Central memory CD8-positive, alpha-beta T cell (primary cell): ENCODE measurements at regions not wholly inside any gene's neighbourhood (a gene's known extent, or its start where the extent isn't known, plus 50 kb on each side); places are given as distances from the start of the nearest gene placed in this dataset.

Experiments
- ATAC-seq: fragments of 150-1000 bp; cut with Tn5 transposase; replicated peaks from 2 replicates; pipeline ENCODE4 v1.10.0; 2022; ENCODE audit warnings: mild to moderate bottlenecking, moderate FRiP score, moderate number of reproducible peaks; ENCODE audit not compliant: poor library complexity, severe bottlenecking; ENCODE audit errors: extremely low read depth
- DNase-seq, 2 donors: peaks; one replicate each; pipeline ENCODE4 v3.0.0; 2021; ENCODE audit warnings: low spot score in 2 of 2
- H3K27ac Mint-ChIP-seq: one replicate; pipeline ENCODE4 v1.8.0; 2022; ENCODE audit warnings: low read depth, mild to moderate bottlenecking, moderate library complexity, mixed read lengths
- H3K27me3 Mint-ChIP-seq: one replicate; pipeline ENCODE4 v1.8.0; 2022; ENCODE audit warnings: mixed read lengths
- H3K36me3 Mint-ChIP-seq: one replicate; pipeline ENCODE4 v1.8.0; 2022; ENCODE audit warnings: mild to moderate bottlenecking, moderate library complexity, mixed read lengths; ENCODE audit not compliant: insufficient read depth
- H3K4me1 Mint-ChIP-seq: one replicate; pipeline ENCODE4 v1.8.0; 2022; ENCODE audit warnings: mixed read lengths
- H3K4me3 Mint-ChIP-seq: one replicate; pipeline ENCODE4 v1.8.0; 2022; ENCODE audit warnings: mild to moderate bottlenecking, moderate library complexity, mixed read lengths
- H3K9me3 Mint-ChIP-seq: one replicate; pipeline ENCODE4 v1.8.0; 2022; ENCODE audit warnings: mixed read lengths

- DNase-seq, result no peak
- no peak for ATAC-seq
- peaks cover 20% of the 10 kb centered on the region for H3K27me3 Mint-ChIP-seq
- peaks cover 17% of the 10 kb centered on the region for H3K9me3 Mint-ChIP-seq
- no peak overlapping the region for H3K4me3 Mint-ChIP-seq
- H3K36me3 Mint-ChIP-seq, result no peaks in the 10 kb centered on the region
- no peaks in the 10 kb centered on the region for H3K4me1 Mint-ChIP-seq
- no peak overlapping the region for H3K27ac Mint-ChIP-seq
Measured at GRCh38 chr20:24895898-24896658, 53.0 kb upstream of the CST7 start.

GRCh38 chr20:24896984-24897383, 52.1 kb upstream of the CST7 start:
- ATAC-seq, result no peak
- H3K9me3 Mint-ChIP-seq, result peaks cover 17% of the 10 kb centered on the region

GRCh38 chr20:24897974-24898373, 51.1 kb upstream of the CST7 start:
- H3K27ac Mint-ChIP-seq, result no peak overlapping the region
- no peaks in the 10 kb centered on the region for H3K36me3 Mint-ChIP-seq
- no peak for DNase-seq
- peaks cover 17% of the 10 kb centered on the region for H3K9me3 Mint-ChIP-seq
- no peak for ATAC-seq
- no peak overlapping the region for H3K4me3 Mint-ChIP-seq
- H3K4me1 Mint-ChIP-seq, result no peaks in the 10 kb centered on the region
- H3K27me3 Mint-ChIP-seq, result peaks cover 12% of the 10 kb centered on the region

More at GRCh38 chr20:24896984-24897383, 52.1 kb upstream of the CST7 start:
- no peak for DNase-seq
- Mint-ChIP-seq H3K36me3 (no peaks in the 10 kb centered on the region), H3K4me1 (no peaks in the 10 kb centered on the region), H3K27me3 (peaks cover 20% of the 10 kb centered on the region), H3K27ac (no peak overlapping the region), H3K4me3 (no peak overlapping the region)

- H3K9me3 Mint-ChIP-seq, result peaks cover 17% of the 10 kb centered on the region
- H3K4me1 Mint-ChIP-seq, result no peaks in the 10 kb centered on the region
- H3K27me3 Mint-ChIP-seq, result peaks cover 12% of the 10 kb centered on the region
- no peak overlapping the region for H3K27ac Mint-ChIP-seq
- ATAC-seq (no peak), DNase-seq (no peak)
- no peaks in the 10 kb centered on the region for H3K36me3 Mint-ChIP-seq
- H3K4me3 Mint-ChIP-seq, result no peak overlapping the region
Measured at GRCh38 chr20:24899153-24899552, 49.9 kb upstream of the CST7 start.
